Naive B cell (primary cell): ENCODE measurements at regions not wholly inside any gene's neighbourhood (a gene's known extent, or its start where the extent isn't known, plus 50 kb on each side); places are given as distances from the start of the nearest gene placed in this dataset.

Experiments
- ATAC-seq, 2 donors: fragments of 150-1000 bp; cut with Tn5 transposase; 2 replicates each; pipeline ENCODE4 v1.10.0; 2021; ENCODE audit warnings: low read depth in 2 of 2, mild to moderate bottlenecking in 2 of 2, moderate library complexity in 2 of 2
- DNase-seq: peaks from one replicate; pipeline ENCODE4 v3.0.0; 2022
- H3K27ac Mint-ChIP-seq, 6 donors: one replicate each; pipeline ENCODE4 v1.8.0; 2020 to 2022; ENCODE audit warnings: mild to moderate bottlenecking in 6 of 6, mixed read lengths in 6 of 6, moderate library complexity in 5 of 6, inconsistent platforms in 2 of 6
- H3K27me3 Mint-ChIP-seq, 3 donors: one replicate each; pipeline ENCODE4 v1.8.0; 2021 to 2022; ENCODE audit warnings: mixed read lengths in 3 of 3, mild to moderate bottlenecking in 1 of 3
- H3K36me3 Mint-ChIP-seq, 2 donors: one replicate each; pipeline ENCODE4 v1.8.0; 2020 to 2022; ENCODE audit warnings: mixed read lengths in 2 of 2, inconsistent platforms in 1 of 2, mild to moderate bottlenecking in 1 of 2
- H3K4me1 Mint-ChIP-seq, 3 donors: one replicate each; pipeline ENCODE4 v1.8.0; 2020 to 2022; ENCODE audit warnings: mixed read lengths in 3 of 3, inconsistent platforms in 1 of 3, mild to moderate bottlenecking in 1 of 3, moderate library complexity in 1 of 3
- H3K4me3 Mint-ChIP-seq, 8 donors: one replicate each; pipeline ENCODE4 v1.8.0; 2020 to 2022; ENCODE audit warnings: mild to moderate bottlenecking in 8 of 8, mixed read lengths in 8 of 8, moderate library complexity in 8 of 8, inconsistent platforms in 2 of 8
- H3K9me3 Mint-ChIP-seq, 7 donors: one replicate each; pipeline ENCODE4 v1.8.0; 2020 to 2022; ENCODE audit warnings: mixed read lengths in 7 of 7, mild to moderate bottlenecking in 5 of 7, inconsistent platforms in 2 of 7, moderate library complexity in 1 of 7

DNA sequence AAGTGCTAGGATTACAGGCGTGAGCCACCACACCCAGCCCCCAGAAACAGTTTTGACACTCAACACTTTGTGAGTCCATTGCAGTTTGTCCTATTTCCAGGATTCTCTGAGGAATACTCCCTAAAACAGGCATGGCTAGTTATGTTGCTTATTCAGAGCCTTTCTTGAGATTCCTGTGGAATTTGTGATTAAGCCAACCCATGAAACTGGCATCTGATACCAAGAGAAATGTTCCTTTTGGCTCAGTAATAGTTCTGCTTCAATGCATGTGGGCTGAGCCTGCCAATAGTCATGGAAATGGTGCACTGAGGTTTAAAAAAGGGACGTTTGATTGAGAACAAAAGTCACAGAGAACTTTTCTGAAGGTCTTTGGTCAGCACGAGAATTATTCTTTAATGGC lies 241.7 kb downstream of the PPP1R2C start:
- Mint-ChIP-seq H3K27me3 (no peaks in the 10 kb centered on the region), H3K4me1 (peaks cover 0 to 9% (median 0%) of the 10 kb centered on the region in 3 donors), H3K27ac (no peak overlapping the region), H3K36me3 (no peaks in the 10 kb centered on the region), H3K4me3 (no peak overlapping the region), H3K9me3 (peaks cover 0 to 9% (median 0%) of the 10 kb centered on the region in 7 donors)
- DNase-seq (no peak), ATAC-seq (no peak)

DNA sequence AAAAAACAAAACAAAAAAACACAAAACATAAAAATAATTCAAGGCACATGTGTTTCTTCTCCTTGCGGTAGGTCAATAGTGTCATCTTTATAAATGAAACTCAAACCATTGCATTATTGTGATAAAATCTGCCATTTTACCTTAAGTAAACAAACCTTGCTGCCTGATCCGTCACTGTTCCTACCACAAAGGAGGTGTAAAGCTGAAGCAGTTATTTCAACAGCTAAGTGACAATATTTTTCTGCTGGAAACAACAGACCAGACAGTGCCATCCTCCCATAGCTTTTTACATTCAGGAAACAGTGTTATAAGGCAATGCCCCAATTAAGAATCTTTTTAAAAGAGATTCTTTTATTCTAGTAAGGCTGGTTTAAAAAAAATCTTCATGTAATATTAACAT lies 242.7 kb downstream of the PPP1R2C start:
- Mint-ChIP-seq H3K27ac (no peak overlapping the region), H3K36me3 (no peaks in the 10 kb centered on the region), H3K9me3 (peaks cover 0 to 11% (median 0%) of the 10 kb centered on the region in 7 donors), H3K27me3 (no peaks in the 10 kb centered on the region), H3K4me3 (no peak overlapping the region), H3K4me1 (peaks cover 0 to 9% (median 4%) of the 10 kb centered on the region in 3 donors)
- ATAC-seq: no peak
- no peak for DNase-seq

DNA sequence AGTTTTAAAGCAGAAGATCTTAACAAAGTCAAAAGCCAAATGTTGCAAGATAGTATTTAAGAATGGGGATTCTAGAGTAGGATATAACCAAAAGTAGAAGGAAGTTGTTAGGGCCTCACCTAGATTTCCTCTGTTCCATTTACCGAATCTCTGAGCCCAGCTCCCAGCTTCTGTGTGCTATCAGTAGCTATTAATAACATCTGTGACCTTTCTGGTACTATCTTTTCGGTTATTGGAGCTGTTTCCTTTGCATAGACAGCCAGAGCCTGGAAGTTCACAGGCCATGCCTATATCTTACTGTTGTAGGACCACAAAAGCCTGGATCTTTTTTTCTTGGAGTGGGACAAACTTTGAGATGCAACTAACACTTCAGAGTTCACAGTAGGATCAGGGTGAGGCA lies 244.2 kb downstream of the PPP1R2C start:
- ATAC-seq: no peak
- Mint-ChIP-seq H3K4me3 (no peak overlapping the region), H3K36me3 (peaks cover 0 to 3% of the 10 kb centered on the region in 2 donors), H3K9me3 (peaks cover 0 to 9% (median 4%) of the 10 kb centered on the region in 7 donors), H3K27me3 (no peaks in the 10 kb centered on the region), H3K27ac (no peak overlapping the region), H3K4me1 (peaks cover 0 to 12% (median 4%) of the 10 kb centered on the region in 3 donors)
- DNase-seq: no peak

DNA sequence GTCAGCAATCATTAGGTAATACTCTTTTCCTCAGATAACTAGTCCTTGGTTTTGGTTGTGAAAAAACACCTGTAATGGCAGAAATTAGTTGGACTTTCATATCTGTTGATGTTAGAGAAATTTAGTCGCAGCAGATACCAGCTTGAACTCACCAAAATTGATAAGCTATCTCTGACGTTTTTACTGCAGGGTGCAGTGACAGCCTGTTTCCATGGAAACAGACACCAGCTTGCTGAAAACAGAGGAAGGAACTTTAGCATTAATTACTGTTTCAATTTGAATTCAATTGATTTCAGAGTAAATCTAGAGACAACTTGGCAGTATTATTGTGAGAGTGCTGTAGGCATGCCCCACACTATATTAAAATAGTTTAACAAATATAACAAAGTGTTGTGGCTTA lies 246.5 kb downstream of the PPP1R2C start:
- H3K27me3 Mint-ChIP-seq: no peaks in the 10 kb centered on the region
- H3K27ac Mint-ChIP-seq: no peak overlapping the region
- H3K36me3 Mint-ChIP-seq: peaks cover 0 to 8% of the 10 kb centered on the region in 2 donors
- ATAC-seq (no peak), DNase-seq (no peak)
- H3K9me3 Mint-ChIP-seq: peaks cover 0 to 15% (median 8%) of the 10 kb centered on the region in 7 donors
- peaks cover 0 to 5% (median 4%) of the 10 kb centered on the region in 3 donors for H3K4me1 Mint-ChIP-seq
- no peak overlapping the region for H3K4me3 Mint-ChIP-seq

DNA sequence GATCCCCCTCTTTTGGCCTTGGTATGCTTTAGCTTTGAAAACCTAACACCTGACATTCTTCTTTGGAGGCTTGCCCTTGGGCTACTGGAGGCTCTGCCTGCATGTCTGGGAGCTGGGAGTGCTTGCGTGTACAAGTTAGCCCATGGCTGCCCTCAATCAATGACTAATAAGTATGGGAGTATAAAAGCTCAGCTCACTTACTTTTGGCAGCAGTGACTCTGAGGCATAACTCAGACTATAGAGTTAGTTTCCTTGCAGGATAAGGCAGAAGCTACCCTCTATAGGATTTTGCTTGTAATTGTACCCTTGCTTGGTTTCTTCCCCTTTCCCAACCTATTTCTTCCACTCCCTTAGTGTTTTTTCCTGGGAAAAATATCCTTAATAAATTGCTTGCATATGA lies 247.9 kb downstream of the PPP1R2C start:
- ATAC-seq (no peak), DNase-seq (no peak)
- peaks cover 0 to 8% of the 10 kb centered on the region in 2 donors for H3K36me3 Mint-ChIP-seq
- peaks cover 0 to 5% (median 4%) of the 10 kb centered on the region in 3 donors for H3K4me1 Mint-ChIP-seq
- peaks cover 0 to 15% (median 8%) of the 10 kb centered on the region in 7 donors for H3K9me3 Mint-ChIP-seq
- H3K27me3 Mint-ChIP-seq: no peaks in the 10 kb centered on the region
- no peak overlapping the region for H3K27ac Mint-ChIP-seq
- no peak overlapping the region for H3K4me3 Mint-ChIP-seq

DNA sequence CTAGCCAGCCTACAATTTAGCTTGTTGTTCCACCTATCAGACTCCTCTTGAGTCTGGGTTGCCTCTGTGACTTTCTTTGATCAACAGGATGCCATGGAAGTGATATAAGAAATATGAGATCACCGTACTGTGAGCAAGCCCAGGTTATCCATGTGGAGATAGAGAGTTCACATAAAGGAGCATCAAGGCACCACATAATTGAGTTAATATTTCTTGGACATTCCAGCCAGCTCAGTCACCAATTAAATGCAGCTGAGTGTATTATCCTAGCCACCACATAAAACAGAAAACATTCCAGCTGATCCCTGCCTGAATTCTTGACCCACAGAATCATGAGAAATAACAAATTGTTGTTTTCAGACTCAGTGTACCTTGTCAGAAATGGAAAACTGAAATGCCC lies 253.6 kb downstream of the PPP1R2C start:
- Mint-ChIP-seq H3K27ac (no peak overlapping the region), H3K36me3 (peaks cover 0 to 8% of the 10 kb centered on the region in 2 donors), H3K4me3 (no peak overlapping the region), H3K27me3 (no peaks in the 10 kb centered on the region), H3K9me3 (peaks cover 0 to 15% (median 5%) of the 10 kb centered on the region in 7 donors), H3K4me1 (no peaks in the 10 kb centered on the region)
- DNase-seq: no peak
- no peak for ATAC-seq

DNA sequence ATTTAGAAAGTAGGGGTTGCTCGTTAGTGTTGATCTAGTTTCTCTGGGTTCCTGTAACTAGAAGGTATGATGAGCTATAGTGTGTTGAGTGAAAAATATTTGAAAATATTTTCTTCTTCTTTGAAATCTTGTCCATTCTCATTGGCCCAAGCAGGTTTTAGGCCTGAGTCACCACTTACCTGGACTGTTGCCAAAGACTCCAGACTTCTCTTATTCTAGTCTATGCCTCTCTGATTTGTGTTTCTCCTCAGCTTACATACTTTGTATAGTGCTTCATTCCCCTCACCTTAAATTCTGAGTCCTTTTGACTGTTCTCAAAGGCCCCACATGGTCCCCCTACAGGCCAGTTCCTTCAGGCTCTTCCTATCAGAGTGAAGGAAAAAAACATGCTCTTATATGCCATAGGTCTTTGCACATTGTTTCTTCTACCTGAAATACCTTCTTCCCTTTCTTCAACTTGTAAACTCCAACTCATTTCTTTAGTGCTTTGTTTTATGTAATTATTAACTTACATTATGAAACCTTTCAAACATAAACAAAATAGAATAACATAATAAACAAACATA lies 258.2 kb downstream of the PPP1R2C start:
- Mint-ChIP-seq H3K4me1 (no peaks in the 10 kb centered on the region), H3K9me3 (no peaks in the 10 kb centered on the region), H3K36me3 (no peaks in the 10 kb centered on the region), H3K4me3 (no peak overlapping the region), H3K27ac (peak overlapping the region in 1 of 6 donors; percentile 25), H3K27me3 (no peaks in the 10 kb centered on the region)
- ATAC-seq (no peak), DNase-seq (no peak)

DNA sequence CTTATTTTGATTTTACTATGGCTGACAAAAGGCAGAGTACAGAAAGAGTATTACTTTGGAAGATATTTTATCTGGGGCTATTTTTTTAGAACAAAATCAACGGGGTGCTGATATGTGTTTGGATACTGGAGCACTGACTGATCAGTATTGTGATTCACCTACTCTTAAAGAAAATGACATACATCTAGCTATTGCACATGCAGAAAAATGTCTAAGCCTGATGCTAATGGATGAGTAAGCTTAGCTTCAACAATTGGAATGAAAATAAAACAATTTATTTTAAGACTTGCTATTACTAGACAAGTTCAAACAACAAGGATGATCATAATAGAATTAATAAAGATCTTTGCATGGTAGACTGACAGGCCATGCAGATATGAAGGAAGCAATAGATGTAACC lies 262.0 kb downstream of the PPP1R2C start:
- ATAC-seq: no peak
- H3K36me3 Mint-ChIP-seq: no peaks in the 10 kb centered on the region

DNA sequence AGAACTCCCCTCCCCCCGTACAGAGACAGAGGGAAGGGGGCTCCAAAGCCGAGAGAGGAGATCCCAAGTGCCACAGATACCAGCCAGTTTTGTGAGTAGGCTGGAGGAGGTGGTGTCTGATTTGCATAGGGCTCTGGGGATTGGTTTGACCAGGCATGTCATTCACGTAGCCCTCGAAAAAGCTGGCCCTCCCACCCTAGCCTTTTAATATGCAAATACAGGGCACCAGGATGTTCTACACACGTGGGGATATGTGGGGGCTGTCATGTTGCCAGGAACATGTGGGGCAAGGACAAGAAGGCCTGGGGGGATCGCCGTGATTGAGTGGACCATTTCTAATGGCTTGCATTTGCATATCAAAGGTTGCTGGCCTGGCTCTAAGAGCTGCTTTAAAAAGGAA lies 272.9 kb downstream of the PPP1R2C start:
- DNase-seq (no peak), ATAC-seq (no peak)
- no peak overlapping the region for H3K27ac Mint-ChIP-seq
- peaks cover 7 to 20% of the 10 kb centered on the region in 2 donors for H3K36me3 Mint-ChIP-seq
- H3K27me3 Mint-ChIP-seq: peaks cover 0 to 8% (median 0%) of the 10 kb centered on the region in 3 donors
- H3K9me3 Mint-ChIP-seq: peaks cover 4 to 25% (median 11%) of the 10 kb centered on the region in 7 donors
- H3K4me3 Mint-ChIP-seq: no peak overlapping the region
- H3K4me1 Mint-ChIP-seq: peaks cover 4 to 14% (median 7%) of the 10 kb centered on the region in 3 donors

More for the DNA sequence above, 262.0 kb downstream of the PPP1R2C start:
- no peaks in the 10 kb centered on the region for H3K27me3 Mint-ChIP-seq
- H3K4me1 Mint-ChIP-seq: no peaks in the 10 kb centered on the region
- peaks cover 0 to 19% (median 8%) of the 10 kb centered on the region in 7 donors for H3K9me3 Mint-ChIP-seq
- H3K4me3 Mint-ChIP-seq: no peak overlapping the region
- DNase-seq: no peak
- peak overlapping the region in 1 of 6 donors; percentile 33 for H3K27ac Mint-ChIP-seq

DNA sequence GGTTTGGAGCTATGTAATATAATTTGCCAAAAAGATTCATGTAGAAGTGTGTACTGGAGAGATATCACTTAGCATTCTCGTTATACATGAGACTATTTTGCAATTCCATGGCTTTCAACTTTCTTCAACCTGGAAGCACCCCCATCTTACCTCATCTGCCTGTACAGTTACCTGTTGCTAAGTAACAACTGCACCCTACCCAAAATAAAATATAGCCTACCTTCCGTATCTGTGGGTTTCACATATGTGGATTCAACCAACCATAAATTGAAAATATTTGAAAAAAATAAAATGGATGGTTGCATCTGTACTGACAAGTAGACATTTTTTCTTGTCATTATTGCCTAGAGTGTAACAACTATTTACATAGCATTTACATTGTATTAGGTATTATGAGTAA lies 278.3 kb downstream of the PPP1R2C start:
- Mint-ChIP-seq H3K4me1 (peaks cover 4 to 18% (median 11%) of the 10 kb centered on the region in 3 donors), H3K4me3 (peak overlapping the region in 1 of 8 donors; percentile 25), H3K27ac (peak overlapping the region in 1 of 6 donors; percentile 47), H3K9me3 (peaks cover 0 to under 1% (median 0%) of the 10 kb centered on the region in 7 donors), H3K27me3 (peaks cover 0 to 8% (median 0%) of the 10 kb centered on the region in 3 donors), H3K36me3 (no peaks in the 10 kb centered on the region)
- DNase-seq (peak; percentile 6), ATAC-seq (peak; percentile 84 to 85)

DNA sequence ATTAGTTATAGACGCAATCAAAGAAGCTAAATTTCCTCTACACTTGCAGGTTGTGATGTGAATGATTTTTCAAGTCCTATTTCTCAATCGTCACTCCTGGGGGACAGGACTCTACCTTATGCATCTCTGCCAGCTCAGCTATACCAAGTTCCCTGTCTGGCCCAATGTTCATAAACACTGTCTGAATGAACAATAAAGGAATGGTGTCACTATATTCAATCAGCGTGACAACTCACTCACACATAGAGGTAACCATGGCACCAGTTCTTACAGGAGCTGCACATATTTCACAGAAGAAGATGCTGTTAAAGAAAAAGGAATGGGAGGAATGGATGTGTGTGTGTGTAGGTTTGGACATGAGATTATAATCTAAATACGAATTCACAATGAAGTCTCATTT lies 280.6 kb downstream of the PPP1R2C start:
- H3K9me3 Mint-ChIP-seq: no peaks in the 10 kb centered on the region
- no peak overlapping the region for H3K27ac Mint-ChIP-seq
- ATAC-seq: no peak
- H3K36me3 Mint-ChIP-seq: no peaks in the 10 kb centered on the region
- H3K4me3 Mint-ChIP-seq: peak overlapping the region in 1 of 8 donors; percentile 6
- peaks cover 6 to 20% (median 10%) of the 10 kb centered on the region in 3 donors for H3K4me1 Mint-ChIP-seq
- H3K27me3 Mint-ChIP-seq: peaks cover 0 to 8% (median 0%) of the 10 kb centered on the region in 3 donors
- DNase-seq: no peak

DNA sequence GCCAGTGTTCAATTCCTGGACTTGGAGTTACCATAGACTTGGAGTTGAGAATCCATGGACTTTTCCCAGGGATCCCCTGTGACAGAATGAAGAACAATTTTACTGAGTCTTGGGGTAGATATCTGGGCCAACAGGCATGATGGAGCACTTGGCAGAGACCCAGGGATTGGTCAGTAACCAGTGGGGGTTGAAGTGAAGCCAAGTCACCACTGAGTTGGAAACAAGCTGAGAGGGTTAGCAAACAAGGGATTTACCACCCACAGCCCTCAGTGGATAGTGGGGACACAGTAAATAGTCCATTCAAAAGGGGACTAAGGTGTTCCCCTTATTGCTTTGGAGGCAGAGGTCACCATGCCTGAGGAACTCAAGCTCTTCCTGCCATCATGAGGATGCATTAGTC lies 281.7 kb downstream of the PPP1R2C start:
- no peak overlapping the region for H3K4me3 Mint-ChIP-seq
- no peaks in the 10 kb centered on the region for H3K36me3 Mint-ChIP-seq
- DNase-seq: no peak
- H3K27ac Mint-ChIP-seq: peak overlapping the region in 1 of 6 donors; percentile 16
- no peaks in the 10 kb centered on the region for H3K9me3 Mint-ChIP-seq
- H3K4me1 Mint-ChIP-seq: peaks cover 13 to 28% (median 15%) of the 10 kb centered on the region in 3 donors
- no peaks in the 10 kb centered on the region for H3K27me3 Mint-ChIP-seq
- no peak for ATAC-seq

DNA sequence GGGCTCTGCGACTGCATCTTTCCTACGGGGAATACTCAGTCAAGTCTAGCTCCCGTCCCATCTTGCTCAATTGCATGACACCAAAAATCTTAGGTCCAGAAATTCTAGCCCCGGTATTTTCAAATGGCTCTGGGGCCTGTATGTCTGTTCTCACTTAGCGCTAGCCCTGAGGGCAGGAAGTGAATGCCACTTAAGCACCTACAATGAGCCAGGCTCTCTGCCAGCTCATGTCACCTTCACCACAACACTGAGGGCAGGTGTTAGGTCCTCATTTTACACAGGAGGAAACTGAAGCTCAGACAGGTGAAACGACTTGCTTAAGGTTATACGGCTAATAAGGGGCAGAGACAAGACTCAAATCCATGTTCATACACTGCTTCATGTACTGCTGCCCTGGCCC lies 282.8 kb downstream of the PPP1R2C start:
- Mint-ChIP-seq H3K27ac (peak overlapping the region in 1 of 6 donors; percentile 23), H3K36me3 (no peaks in the 10 kb centered on the region), H3K4me1 (peaks cover 13 to 36% (median 19%) of the 10 kb centered on the region in 3 donors), H3K27me3 (no peaks in the 10 kb centered on the region), H3K9me3 (no peaks in the 10 kb centered on the region), H3K4me3 (no peak overlapping the region)
- no peak for DNase-seq
- ATAC-seq: no peak

DNA sequence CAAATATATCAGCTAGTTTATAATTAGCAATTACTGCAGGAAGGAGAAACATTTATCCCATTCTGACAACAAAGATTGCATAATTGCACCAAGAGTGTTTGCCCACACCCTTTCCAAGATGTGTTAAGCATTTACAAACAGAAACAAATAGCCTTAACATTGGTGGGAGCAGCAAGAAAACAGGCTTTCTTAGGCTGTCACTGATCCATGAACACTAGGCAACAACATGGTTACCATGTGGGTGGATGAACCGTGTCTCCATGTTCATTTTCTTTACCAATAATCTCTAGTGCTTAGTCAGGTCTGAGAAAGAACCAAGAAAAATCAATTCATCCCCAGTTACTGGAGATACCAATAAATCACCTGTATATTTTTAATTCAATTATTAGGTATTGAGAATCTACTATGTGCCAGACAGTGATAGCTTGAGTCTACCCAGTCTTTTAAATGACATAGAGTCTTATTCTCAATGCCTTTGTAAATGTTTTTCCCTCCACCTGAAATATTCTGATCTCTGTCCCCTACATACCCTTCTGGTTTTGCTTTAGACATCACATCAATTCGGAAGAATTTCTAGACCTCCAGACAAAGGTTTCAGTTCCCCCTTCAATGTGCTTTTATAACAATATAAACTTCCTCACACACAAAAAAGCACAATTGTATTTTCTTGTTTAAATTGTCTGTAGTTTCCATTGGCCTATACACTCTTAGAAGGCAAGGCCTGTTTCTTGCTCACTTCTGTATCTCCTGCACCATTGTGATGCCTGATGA lies 286.6 kb downstream of the PPP1R2C start:
- Mint-ChIP-seq H3K27ac (peak overlapping the region in 3 of 6 donors; percentile 4 to 10 (median 9)), H3K4me3 (peak overlapping the region in 4 of 8 donors; percentile 8 to 61 (median 27)), H3K36me3 (no peaks in the 10 kb centered on the region), H3K9me3 (no peaks in the 10 kb centered on the region), H3K4me1 (peaks cover 12 to 25% (median 23%) of the 10 kb centered on the region in 3 donors), H3K27me3 (no peaks in the 10 kb centered on the region)
- DNase-seq (peak; percentile 22), ATAC-seq (peak; percentile 85)
